ENCODE measurements at regions not wholly inside any gene's neighbourhood (a gene's known extent, or its start where the extent isn't known, plus 50 kb on each side); places are given as distances from the start of the nearest gene placed in this dataset.
"Not testable (repeated sequence)": the region's sequence is repeated elsewhere in the genome, so short reads cannot be mapped to it uniquely, and the experiment has no call there.

- H3K27ac ChIP-seq, result no peak overlapping the region
- DNase-seq (ENCODE audit: low read depth, low spot score), result no peak
Observed at GRCh38 chr7:42688056-42688371, 223.9 kb downstream of the C7orf25 start.

- no peak for DNase-seq (ENCODE audit: low read depth, low spot score)
Observed at GRCh38 chr7:42687211-42688055, 224.4 kb downstream of the C7orf25 start.

GRCh38 chr7:42686594-42687156 is 225.2 kb downstream of the C7orf25 start:
- H3K27ac ChIP-seq, result no peak overlapping the region
- DNase-seq (ENCODE audit: low read depth, low spot score), result no peak

More at GRCh38 chr7:42687211-42688055, 224.4 kb downstream of the C7orf25 start:
- no peak overlapping the region for H3K27ac ChIP-seq

GRCh38 chr7:42685911-42686310 is 226.0 kb downstream of the C7orf25 start:
- no peak for DNase-seq (ENCODE audit: low read depth, low spot score)
- H3K27ac ChIP-seq, result no peak overlapping the region

GRCh38 chr7:42677751-42678699 is 233.8 kb downstream of the C7orf25 start:
- peak; percentile 78 for DNase-seq (ENCODE audit: low read depth, low spot score)
- H3K27ac ChIP-seq, result peak overlapping the region; percentile 63

GRCh38 chr7:42674541-42674940 is 237.3 kb downstream of the C7orf25 start:
- DNase-seq (ENCODE audit: low read depth, low spot score), result no peak

GRCh38 chr7:42673951-42674350 is 237.9 kb downstream of the C7orf25 start:
- DNase-seq (ENCODE audit: low read depth, low spot score), result no peak
- no peak overlapping the region for H3K27ac ChIP-seq

More at GRCh38 chr7:42674541-42674940, 237.3 kb downstream of the C7orf25 start:
- no peak overlapping the region for H3K27ac ChIP-seq

GRCh38 chr7:42672339-42672999 is 239.4 kb downstream of the C7orf25 start:
- peak; percentile 78 for DNase-seq (ENCODE audit: low read depth, low spot score)
- H3K27ac ChIP-seq, result peak overlapping the region; percentile 65

GRCh38 chr7:42671627-42672026 is 240.2 kb downstream of the C7orf25 start:
- peak overlapping the region; percentile 65 for H3K27ac ChIP-seq
- peak; percentile 79 for DNase-seq (ENCODE audit: low read depth, low spot score)

GRCh38 chr7:42666994-42667393 is 244.9 kb downstream of the C7orf25 start:
- no peak for DNase-seq (ENCODE audit: low read depth, low spot score)
- no peak overlapping the region for H3K27ac ChIP-seq

GRCh38 chr7:42662862-42663261 is 249.0 kb downstream of the C7orf25 start:
- DNase-seq (ENCODE audit: low read depth, low spot score), result no peak
- no peak overlapping the region for H3K27ac ChIP-seq

GRCh38 chr7:42661312-42661711 is 250.6 kb downstream of the C7orf25 start:
- peak; percentile 68 for DNase-seq (ENCODE audit: low read depth, low spot score)
- peak overlapping the region; percentile 87 for H3K27ac ChIP-seq

- no peak overlapping the region for H3K27ac ChIP-seq
- DNase-seq (ENCODE audit: low read depth, low spot score), result no peak
Observed at GRCh38 chr7:42650701-42651100, 261.2 kb downstream of the C7orf25 start.

GRCh38 chr7:42650171-42650570 is 261.7 kb downstream of the C7orf25 start:
- DNase-seq (ENCODE audit: low read depth, low spot score), result no peak
- H3K27ac ChIP-seq, result no peak overlapping the region

GRCh38 chr7:42645906-42646305 is 266.0 kb downstream of the C7orf25 start:
- peak; percentile 18 for DNase-seq (ENCODE audit: low read depth, low spot score)
- H3K27ac ChIP-seq, result no peak overlapping the region

- no peak for DNase-seq (ENCODE audit: low read depth, low spot score)
Observed at GRCh38 chr7:42642699-42643098, 269.2 kb downstream of the C7orf25 start.

GRCh38 chr7:42639930-42640329 is 271.9 kb downstream of the C7orf25 start:
- no peak overlapping the region for H3K27ac ChIP-seq

More at GRCh38 chr7:42642699-42643098, 269.2 kb downstream of the C7orf25 start:
- no peak overlapping the region for H3K27ac ChIP-seq

GRCh38 chr7:42636380-42636779 is 275.5 kb downstream of the C7orf25 start:
- not testable (repeated sequence) for DNase-seq (ENCODE audit: low read depth, low spot score); H3K27ac ChIP-seq

More at GRCh38 chr7:42639930-42640329, 271.9 kb downstream of the C7orf25 start:
- DNase-seq (ENCODE audit: low read depth, low spot score), result no peak

GRCh38 chr7:42628054-42628453 is 283.8 kb downstream of the C7orf25 start:
- H3K27ac ChIP-seq, result no peak overlapping the region
- no peak for DNase-seq (ENCODE audit: low read depth, low spot score)

GRCh38 chr7:42627626-42628025 is 284.2 kb downstream of the C7orf25 start:
- no peak for DNase-seq (ENCODE audit: low read depth, low spot score)
- H3K27ac ChIP-seq, result no peak overlapping the region
